ENCODE measurements at regions not wholly inside any gene's neighbourhood (a gene's known extent, or its start where the extent isn't known, plus 50 kb on each side); places are given as distances from the start of the nearest gene placed in this dataset.

- H3K9me3 ChIP-seq (ENCODE audit: insufficient read depth, low read length), result no peaks in the 10 kb centered on the region
- no peaks in the 10 kb centered on the region for H3K36me3 ChIP-seq (ENCODE audit: low read length)
- no peaks in the 10 kb centered on the region for H3K79me2 ChIP-seq (ENCODE audit: insufficient read depth, low read length)
- no peak overlapping the region for H3K27ac ChIP-seq (ENCODE audit: low read depth, low read length)
- no peak for TF ChIP-seq CTCF (IDR thresholded peaks at IDR 0.05; ENCODE audit: insufficient read depth, low read length, poor library complexity, severe bottlenecking)
- no peak for TF ChIP-seq EZH2phosphoT487 (conservative IDR thresholded peaks at IDR 0.05; ENCODE audit: low read length)
- no peak overlapping the region for H3K9ac ChIP-seq (ENCODE audit: low read length)
- no peak overlapping the region for H3K4me2 ChIP-seq (ENCODE audit: low read depth, low read length, poor library complexity, severe bottlenecking)
- H3K27me3 ChIP-seq (ENCODE audit: low read length), result no peaks in the 10 kb centered on the region
- no peak overlapping the region for H2AFZ ChIP-seq (ENCODE audit: low read depth, low read length, severe bottlenecking)
- H4K20me1 ChIP-seq (ENCODE audit: low read depth, low read length), result no peaks in the 10 kb centered on the region
- no peak overlapping the region for H3K4me3 ChIP-seq (ENCODE audit: insufficient read depth, low read length, poor library complexity, severe bottlenecking)
- H3F3A ChIP-seq (ENCODE audit: insufficient read depth), result no peaks in the 10 kb centered on the region
- 0 out of 2 replicates have a peak, but pooled peaks cover 2% of the 10 kb centered on the region for H3K9me2 ChIP-seq (replicated peaks; ENCODE audit: insufficient read depth, low read length)
These were observed 76.4 kb upstream of the SLC4A7 start for GRCh38 chr3:27560484-27561056.

GRCh38 chr3:27559835-27560234 is 75.7 kb upstream of the SLC4A7 start:
- Histone ChIP-seq H3K27me3 (ENCODE audit: low read length) (no peaks in the 10 kb centered on the region), H3K79me2 (ENCODE audit: insufficient read depth, low read length) (no peaks in the 10 kb centered on the region), H3K9me3 (ENCODE audit: insufficient read depth, low read length) (no peaks in the 10 kb centered on the region), H3K9ac (ENCODE audit: low read length) (no peak overlapping the region), H3K36me3 (ENCODE audit: low read length) (no peaks in the 10 kb centered on the region), H3K9me2 (replicated peaks; ENCODE audit: insufficient read depth, low read length) (0 out of 2 replicates have a peak, but pooled peaks cover 2% of the 10 kb centered on the region), H2AFZ (ENCODE audit: low read depth, low read length, severe bottlenecking) (no peak overlapping the region), H3K4me2 (ENCODE audit: low read depth, low read length, poor library complexity, severe bottlenecking) (no peak overlapping the region), H3F3A (ENCODE audit: insufficient read depth) (no peaks in the 10 kb centered on the region), H3K4me3 (ENCODE audit: insufficient read depth, low read length, poor library complexity, severe bottlenecking) (no peak overlapping the region), H3K27ac (ENCODE audit: low read depth, low read length) (no peak overlapping the region), H4K20me1 (ENCODE audit: low read depth, low read length) (no peaks in the 10 kb centered on the region)
- TF ChIP-seq CTCF (IDR thresholded peaks at IDR 0.05; ENCODE audit: insufficient read depth, low read length, poor library complexity, severe bottlenecking), result no peak
- TF ChIP-seq EZH2phosphoT487 (conservative IDR thresholded peaks at IDR 0.05; ENCODE audit: low read length), result no peak

- Histone ChIP-seq H3K36me3 (ENCODE audit: low read length) (no peaks in the 10 kb centered on the region), H3F3A (ENCODE audit: insufficient read depth) (no peaks in the 10 kb centered on the region), H3K4me2 (ENCODE audit: low read depth, low read length, poor library complexity, severe bottlenecking) (no peak overlapping the region), H3K4me3 (ENCODE audit: insufficient read depth, low read length, poor library complexity, severe bottlenecking) (no peak overlapping the region), H3K79me2 (ENCODE audit: insufficient read depth, low read length) (no peaks in the 10 kb centered on the region), H3K9me3 (ENCODE audit: insufficient read depth, low read length) (no peaks in the 10 kb centered on the region), H3K9ac (ENCODE audit: low read length) (no peak overlapping the region), H2AFZ (ENCODE audit: low read depth, low read length, severe bottlenecking) (no peak overlapping the region), H4K20me1 (ENCODE audit: low read depth, low read length) (no peaks in the 10 kb centered on the region), H3K9me2 (replicated peaks; ENCODE audit: insufficient read depth, low read length) (0 out of 2 replicates have a peak, but pooled peaks cover 2% of the 10 kb centered on the region), H3K27ac (ENCODE audit: low read depth, low read length) (no peak overlapping the region), H3K27me3 (ENCODE audit: low read length) (no peaks in the 10 kb centered on the region)
- no peak for TF ChIP-seq CTCF (IDR thresholded peaks at IDR 0.05; ENCODE audit: insufficient read depth, low read length, poor library complexity, severe bottlenecking)
- no peak for TF ChIP-seq EZH2phosphoT487 (conservative IDR thresholded peaks at IDR 0.05; ENCODE audit: low read length)
These were observed 75.2 kb upstream of the SLC4A7 start for GRCh38 chr3:27559381-27559780.

Data from SU-DHL-6 (cell line).